ENCODE measurements at regions not wholly inside any gene's neighbourhood (a gene's known extent, or its start where the extent isn't known, plus 50 kb on each side); places are given as distances from the start of the nearest gene placed in this dataset.

DNA sequence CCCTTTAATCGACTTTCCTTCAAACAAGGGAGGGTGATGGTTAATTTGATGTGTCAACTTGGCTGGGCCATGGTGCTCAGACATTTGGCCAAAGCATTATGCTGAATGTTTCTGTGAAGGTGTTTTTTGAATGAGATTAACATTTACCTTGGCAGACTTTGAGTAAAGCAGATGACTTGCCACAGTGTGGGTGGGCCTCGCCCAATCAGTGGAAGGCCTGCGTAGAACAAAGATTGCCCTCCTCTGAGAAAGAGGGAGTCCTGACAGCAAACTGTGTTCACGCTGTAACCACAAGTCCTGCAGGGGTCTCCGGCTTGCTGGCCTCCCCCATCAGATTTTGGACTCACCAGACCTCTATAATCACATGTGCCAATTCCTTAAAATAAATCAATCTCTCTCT lies 118.7 kb downstream of the SOX9 start:
- TF ChIP-seq, protein P1, sequence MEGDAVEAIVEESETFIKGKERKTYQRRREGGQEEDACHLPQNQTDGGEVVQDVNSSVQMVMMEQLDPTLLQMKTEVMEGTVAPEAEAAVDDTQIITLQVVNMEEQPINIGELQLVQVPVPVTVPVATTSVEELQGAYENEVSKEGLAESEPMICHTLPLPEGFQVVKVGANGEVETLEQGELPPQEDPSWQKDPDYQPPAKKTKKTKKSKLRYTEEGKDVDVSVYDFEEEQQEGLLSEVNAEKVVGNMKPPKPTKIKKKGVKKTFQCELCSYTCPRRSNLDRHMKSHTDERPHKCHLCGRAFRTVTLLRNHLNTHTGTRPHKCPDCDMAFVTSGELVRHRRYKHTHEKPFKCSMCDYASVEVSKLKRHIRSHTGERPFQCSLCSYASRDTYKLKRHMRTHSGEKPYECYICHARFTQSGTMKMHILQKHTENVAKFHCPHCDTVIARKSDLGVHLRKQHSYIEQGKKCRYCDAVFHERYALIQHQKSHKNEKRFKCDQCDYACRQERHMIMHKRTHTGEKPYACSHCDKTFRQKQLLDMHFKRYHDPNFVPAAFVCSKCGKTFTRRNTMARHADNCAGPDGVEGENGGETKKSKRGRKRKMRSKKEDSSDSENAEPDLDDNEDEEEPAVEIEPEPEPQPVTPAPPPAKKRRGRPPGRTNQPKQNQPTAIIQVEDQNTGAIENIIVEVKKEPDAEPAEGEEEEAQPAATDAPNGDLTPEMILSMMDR (IDR thresholded peaks at IDR 0.05): no peak
- TF ChIP-seq POLR2AphosphoS5 (IDR thresholded peaks at IDR 0.05; ENCODE audit: insufficient read depth in 1 of 2, low read depth in 1 of 2) (no peak), POLR2A (IDR thresholded peaks at IDR 0.05) (no peak)

Data from vagina (tissue), 2 donors.